ENCODE measurements at regions not wholly inside any gene's neighbourhood (a gene's known extent, or its start where the extent isn't known, plus 50 kb on each side); places are given as distances from the start of the nearest gene placed in this dataset.

- no peak overlapping the region for H4K8ac ChIP-seq (ENCODE audit: extremely low read depth, insufficient read depth, low read length)
- H3K4me3 ChIP-seq (ENCODE audit: extremely low read depth in 1 of 4, insufficient read depth in 2 of 4, low read depth in 3 of 4, low read length in 4 of 4): no peak overlapping the region
- no peak overlapping the region for H3K56ac ChIP-seq (replicated peaks; ENCODE audit: insufficient read length, low read depth, low read length)
- H3K79me1 ChIP-seq (ENCODE audit: low read depth, low read length): no peaks in the 10 kb centered on the region
- no peaks in the 10 kb centered on the region for H3K23me2 ChIP-seq (ENCODE audit: low read depth, low read length)
- no peak overlapping the region for H4K91ac ChIP-seq (replicated peaks; ENCODE audit: insufficient read length, low read length)
- H3K79me2 ChIP-seq (ENCODE audit: control insufficient read depth in 1 of 2, insufficient read depth in 2 of 2, low read length in 2 of 2): no peaks in the 10 kb centered on the region
- H3K27me3 ChIP-seq (replicated peaks in 1 of 4; ENCODE audit: control insufficient read depth in 3 of 4, extremely low read depth in 1 of 4, insufficient read depth in 3 of 4, low read length in 3 of 4): no peaks in the 10 kb centered on the region
- H2BK5ac ChIP-seq (ENCODE audit: low read depth, low read length): no peak overlapping the region
- no peak overlapping the region for H3K4me2 ChIP-seq (ENCODE audit: insufficient read depth in 1 of 2, low read depth in 2 of 2, low read length in 2 of 2)
- H2BK15ac ChIP-seq (ENCODE audit: low read length): no peak overlapping the region
- no peaks in the 10 kb centered on the region for H3K4me1 ChIP-seq (replicated peaks in 1 of 4; ENCODE audit: control insufficient read depth in 3 of 4, insufficient read depth in 4 of 4, low read length in 3 of 4)
- H3K18ac ChIP-seq (ENCODE audit: extremely low read depth, low read length): no peak overlapping the region
- POLR2A ChIA-PET (ENCODE audit: partially characterized antibody): no interaction called here
- H3K27ac ChIP-seq (ENCODE audit: low read depth, low read length): no peak overlapping the region
- WGBS, 2 experiments (ENCODE audit: extremely low coverage in 1 of 2, insufficient coverage in 1 of 2, insufficient read length in 1 of 2, insufficient replicate concordance in 2 of 2, low coverage in 1 of 2, low lambda C conversion rate in 2 of 2, missing lambda C conversion rate in 1 of 2): 83% methylated on average over 6 of the region's 6 CpGs; no CpG with 5 or more reads in 1 of the 2 experiments
- no peak overlapping the region for H2AK5ac ChIP-seq (ENCODE audit: low read depth, low read length)
- no peak overlapping the region for H3K9ac ChIP-seq (replicated peaks in 1 of 4; ENCODE audit: extremely low read depth in 1 of 4, low read depth in 3 of 4, low read length in 3 of 4)
- no peak overlapping the region for H3K14ac ChIP-seq (ENCODE audit: insufficient read length)
- H3K9me3 ChIP-seq (ENCODE audit: insufficient read depth in 2 of 2, low read depth in 1 of 2, low read length in 1 of 2): no peaks in the 10 kb centered on the region; a peak in 1 of 4 replicates
- CTCF ChIA-PET (ENCODE audit: partially characterized antibody): interaction anchor here (0.8 to 1.5 kb wide), 2 partner anchors 14 to 19 kb away, joined by 3 read pairs; no protein-coding TSS in a partner anchor
- no peak overlapping the region for H2BK12ac ChIP-seq (ENCODE audit: low read depth, low read length)
- FAIRE-seq (no peak), DNase-seq (ENCODE audit: low read depth in 1 of 2, low spot score in 2 of 2) (peak in 1 of 2 experiments; percentile 29)
- no peak overlapping the region for H2BK20ac ChIP-seq (ENCODE audit: low read length)
- H4K5ac ChIP-seq (ENCODE audit: insufficient read length, low read depth, low read length): no peak overlapping the region
- no peak overlapping the region for H2BK120ac ChIP-seq (replicated peaks; ENCODE audit: low read depth, low read length)
- H3K4ac ChIP-seq (replicated peaks; ENCODE audit: insufficient read length, low read depth, low read length): no peak overlapping the region
- H4K20me1 ChIP-seq (replicated peaks in 1 of 2; ENCODE audit: control insufficient read depth in 1 of 2, insufficient read depth in 2 of 2, low read length in 2 of 2): no peaks in the 10 kb centered on the region
- TF ChIP-seq SIX5 (IDR thresholded peaks at IDR 0.05; ENCODE audit: low read depth, low read length) (no peak), SRF (IDR thresholded peaks at IDR 0.05; ENCODE audit: low read depth, low read length) (no peak), SP4 (IDR thresholded peaks at IDR 0.05; ENCODE audit: low read length) (no peak), TBP (IDR thresholded peaks at IDR 0.05; ENCODE audit: low read depth, low read length) (no peak), EP300 (IDR thresholded peaks at IDR 0.05; ENCODE audit: borderline replicate concordance in 1 of 2, low read depth in 2 of 2, low read length in 2 of 2) (no peak), CREB1 (IDR thresholded peaks at IDR 0.05) (no peak), CBX8 (IDR thresholded peaks at IDR 0.05; ENCODE audit: borderline replicate concordance, low read depth, low read length) (no peak)
- H3K23ac ChIP-seq (ENCODE audit: insufficient read length): no peak overlapping the region
- H3K36me3 ChIP-seq (ENCODE audit: control insufficient read depth in 2 of 4, insufficient read depth in 4 of 4, low read length in 3 of 4): no peaks in the 10 kb centered on the region
- peak overlapping the region; percentile 95; the same call in 1 of the 2 replicates for H2AFZ ChIP-seq (ENCODE audit: low read length)
Measured at GRCh38 chr12:107251288-107251687, 157.9 kb upstream of the CRY1 start.

All from H1 (cell line).